ENCODE measurements at regions not wholly inside any gene's neighbourhood (a gene's known extent, or its start where the extent isn't known, plus 50 kb on each side); places are given as distances from the start of the nearest gene placed in this dataset.

- no peak for DNase-seq
Observed at GRCh38 chr14:51400139-51400538, 160.1 kb downstream of the TMX1 start.

- no peak for DNase-seq
Observed at GRCh38 chr14:51401272-51401671, 161.2 kb downstream of the TMX1 start.

GRCh38 chr14:51401756-51402155 lies 161.7 kb downstream of the TMX1 start:
- no peak for DNase-seq

- no peak for DNase-seq
Observed at GRCh38 chr14:51410897-51411296, 170.8 kb downstream of the TMX1 start.

- DNase-seq, result peak; percentile 25
Observed at GRCh38 chr14:51419685-51420084, 179.6 kb downstream of the TMX1 start.

- DNase-seq, result no peak
Observed at GRCh38 chr14:51422704-51423103, 182.7 kb downstream of the TMX1 start.

GRCh38 chr14:51424041-51424440 lies 184.0 kb downstream of the TMX1 start:
- DNase-seq, result no peak

- DNase-seq, result no peak
Observed at GRCh38 chr14:51424561-51425251, 184.7 kb downstream of the TMX1 start.

GRCh38 chr14:51428981-51429380 lies 188.9 kb downstream of the TMX1 start:
- DNase-seq, result no peak

GRCh38 chr14:51430079-51430478 lies 190.0 kb downstream of the TMX1 start:
- DNase-seq, result no peak

- no peak for DNase-seq
Observed at GRCh38 chr14:51430633-51431032, 190.6 kb downstream of the TMX1 start.

GRCh38 chr14:51431033-51431709 lies 191.1 kb downstream of the TMX1 start:
- DNase-seq, result no peak

GRCh38 chr14:51431741-51432140 lies 191.7 kb downstream of the TMX1 start:
- DNase-seq, result no peak

GRCh38 chr14:51432302-51432948 lies 192.4 kb downstream of the TMX1 start:
- no peak for DNase-seq

GRCh38 chr14:51436630-51437029 lies 196.6 kb downstream of the TMX1 start:
- DNase-seq, result no peak

GRCh38 chr14:51439896-51440295 lies 199.8 kb downstream of the TMX1 start:
- no peak for DNase-seq

- no peak for DNase-seq
Observed at GRCh38 chr14:51441001-51441400, 201.0 kb downstream of the TMX1 start.

GRCh38 chr14:51442513-51443175 lies 202.6 kb downstream of the TMX1 start:
- no peak for DNase-seq

GRCh38 chr14:51443195-51444018 lies 203.4 kb downstream of the TMX1 start:
- no peak for DNase-seq

- DNase-seq, result no peak
Observed at GRCh38 chr14:51444353-51445000, 204.4 kb downstream of the TMX1 start.

GRCh38 chr14:51445001-51445390 lies 204.9 kb downstream of the TMX1 start:
- DNase-seq, result no peak

- DNase-seq, result no peak
Observed at GRCh38 chr14:51446771-51447170, 204.9 kb upstream of the FRMD6 start.

All from stimulated activated CD4-positive, alpha-beta T cell treated with anti-CD3 and anti-CD28 coated beads, Interleukin-1b, Interleukin-23, amount 100 ng/mL, for 48 hours (primary cell).